Neural progenitor cell (in vitro differentiated cells): ENCODE measurements at regions not wholly inside any gene's neighbourhood (a gene's known extent, or its start where the extent isn't known, plus 50 kb on each side); places are given as distances from the start of the nearest gene placed in this dataset.

Experiments
- DNase-seq: peaks from one replicate; pipeline ENCODE4 v3.0.0-alpha.2; 2016; ENCODE audit warnings: low spot score
- H2AFZ ChIP-seq: fragments of 200-600 bp; sonication (generic); replicated peaks from 2 replicates; pipeline ENCODE4 v1.6.1; 2016; ENCODE audit warnings: antibody characterized with exemption
- H3F3A ChIP-seq: fragments of 200-600 bp; sonication (generic); 2 replicates; pipeline ENCODE4 v1.6.1; 2016; ENCODE audit warnings: antibody characterized with exemption, low read depth
- H3K27ac ChIP-seq: fragments of 200-600 bp; sonication (generic); 2 replicates; pipeline ENCODE4 v1.5.1; 2016; ENCODE audit warnings: mild to moderate bottlenecking
- H3K27me3 ChIP-seq: fragments of 200-600 bp; sonication (generic); 2 replicates; pipeline ENCODE4 v1.6.1; 2016; ENCODE audit warnings: mild to moderate bottlenecking, moderate library complexity
- H3K36me3 ChIP-seq: fragments of 200-600 bp; sonication (generic); 2 replicates; pipeline ENCODE4 v1.5.1; 2016
- H3K4me1 ChIP-seq: fragments of 200-600 bp; sonication (generic); 2 replicates; pipeline ENCODE4 v1.6.1; 2016; ENCODE audit warnings: mixed run types
- H3K4me2 ChIP-seq: fragments of 200-600 bp; sonication (generic); 2 replicates; pipeline ENCODE4 v1.6.1; 2016
- H3K4me3 ChIP-seq: fragments of 200-600 bp; sonication (generic); 2 replicates; pipeline ENCODE4 v1.5.1; 2016
- H3K79me2 ChIP-seq: fragments of 200-600 bp; sonication (generic); 2 replicates; pipeline ENCODE4 v1.6.1; 2016; ENCODE audit warnings: low read depth
- H3K9ac ChIP-seq: fragments of 200-600 bp; sonication (generic); 2 replicates; pipeline ENCODE4 v1.6.1; 2016
- H3K9me3 ChIP-seq: fragments of 200-600 bp; sonication (generic); 2 replicates; pipeline ENCODE4 v1.5.1; 2016; ENCODE audit warnings: low read depth
- H4K20me1 ChIP-seq: fragments of 200-600 bp; sonication (generic); 2 replicates; pipeline ENCODE4 v1.6.1; 2016; ENCODE audit warnings: low read depth
- H3K27ac Mint-ChIP-seq: 3 replicates; pipeline ENCODE4 v1.8.0; 2021; ENCODE audit warnings: mixed read lengths
- H3K27me3 Mint-ChIP-seq: 2 replicates; pipeline ENCODE4 v1.8.0; 2022; ENCODE audit warnings: low read depth, mild to moderate bottlenecking, inconsistent platforms, moderate library complexity, mixed read lengths; ENCODE audit not compliant: insufficient read depth
- H3K36me3 Mint-ChIP-seq: 3 replicates; pipeline ENCODE4 v1.8.0; 2021; ENCODE audit warnings: mixed read lengths
- H3K4me1 Mint-ChIP-seq: 3 replicates; pipeline ENCODE4 v1.8.0; 2021; ENCODE audit warnings: mixed read lengths
- H3K4me3 Mint-ChIP-seq: 3 replicates; pipeline ENCODE4 v1.8.0; 2021; ENCODE audit warnings: mild to moderate bottlenecking, moderate library complexity, mixed read lengths
- H3K9me3 Mint-ChIP-seq: 3 replicates; pipeline ENCODE4 v1.8.0; 2020; ENCODE audit warnings: mixed read lengths
- CTCF ChIP-seq: fragments of 200-600 bp; sonication (generic); IDR thresholded peaks from 2 replicates; pipeline ENCODE4 v1.5.1; 2017; ENCODE audit warnings: antibody characterized with exemption, mild to moderate bottlenecking
- EZH2 ChIP-seq: fragments of 200-600 bp; sonication (generic); IDR thresholded peaks from 2 replicates; pipeline ENCODE4 v1.6.1; 2017; ENCODE audit warnings: antibody characterized with exemption, mild to moderate bottlenecking, moderate library complexity
- EZH2phosphoT487 ChIP-seq: fragments of 200-600 bp; sonication (generic); IDR thresholded peaks from 2 replicates; pipeline ENCODE4 v1.6.1; 2017; ENCODE audit warnings: antibody characterized with exemption

- Histone ChIP-seq H3K4me3 (no peak overlapping the region), H3K27me3 (no peaks in the 10 kb centered on the region), H3K9ac (no peak overlapping the region), H4K20me1 (no peaks in the 10 kb centered on the region), H3K4me2 (no peak overlapping the region), H3K9me3 (no peaks in the 10 kb centered on the region), H3F3A (no peaks in the 10 kb centered on the region), H3K27ac (no peak overlapping the region), H3K4me1 (no peaks in the 10 kb centered on the region), H3K79me2 (no peaks in the 10 kb centered on the region), H2AFZ (no peak overlapping the region), H3K36me3 (no peaks in the 10 kb centered on the region)
- Mint-ChIP-seq H3K27ac (no peak overlapping the region), H3K27me3 (peaks cover 2% of the 10 kb centered on the region), H3K9me3 (no peaks in the 10 kb centered on the region), H3K4me1 (no peaks in the 10 kb centered on the region), H3K36me3 (no peaks in the 10 kb centered on the region), H3K4me3 (no peak overlapping the region)
- TF ChIP-seq CTCF = no peak
- no peak for TF ChIP-seq EZH2phosphoT487
- TF ChIP-seq EZH2 = no peak
- no peak for DNase-seq
Measured at GRCh38 chr4:10773656-10774055, 89.1 kb upstream of the CLNK start.

GRCh38 chr4:10773010-10773409, 88.4 kb upstream of the CLNK start:
- H3K9me3 Mint-ChIP-seq = no peaks in the 10 kb centered on the region
- H3K4me2 ChIP-seq = no peak overlapping the region

GRCh38 chr4:10765386-10765785, 80.8 kb upstream of the CLNK start:
- H3K9me3 ChIP-seq = no peaks in the 10 kb centered on the region
- H3K36me3 Mint-ChIP-seq = no peaks in the 10 kb centered on the region
- H3K27ac Mint-ChIP-seq = no peak overlapping the region
- H3K27me3 Mint-ChIP-seq = peaks cover 6% of the 10 kb centered on the region
- no peaks in the 10 kb centered on the region for H3K36me3 ChIP-seq
- H4K20me1 ChIP-seq = no peaks in the 10 kb centered on the region
- DNase-seq = no peak
- no peak overlapping the region for H3K4me3 Mint-ChIP-seq
- H3K4me1 ChIP-seq = peaks cover 15% of the 10 kb centered on the region
- H3K79me2 ChIP-seq = no peaks in the 10 kb centered on the region
- no peak overlapping the region for H3K4me2 ChIP-seq
- H3F3A ChIP-seq = no peaks in the 10 kb centered on the region
- peaks cover 26% of the 10 kb centered on the region for H3K4me1 Mint-ChIP-seq
- no peak overlapping the region for H3K4me3 ChIP-seq
- no peak overlapping the region for H2AFZ ChIP-seq
- H3K9me3 Mint-ChIP-seq = peaks cover 5% of the 10 kb centered on the region
- H3K27me3 ChIP-seq = no peaks in the 10 kb centered on the region
- no peak overlapping the region for H3K27ac ChIP-seq
- H3K9ac ChIP-seq = no peak overlapping the region
- TF ChIP-seq EZH2 (no peak), CTCF (no peak), EZH2phosphoT487 (no peak)

More at GRCh38 chr4:10773010-10773409, 88.4 kb upstream of the CLNK start:
- Histone ChIP-seq H3K27me3 (no peaks in the 10 kb centered on the region), H3K36me3 (no peaks in the 10 kb centered on the region), H3K4me1 (no peaks in the 10 kb centered on the region), H4K20me1 (no peaks in the 10 kb centered on the region), H3F3A (no peaks in the 10 kb centered on the region), H3K4me3 (no peak overlapping the region), H3K27ac (no peak overlapping the region), H3K9me3 (no peaks in the 10 kb centered on the region), H3K79me2 (no peaks in the 10 kb centered on the region), H3K9ac (no peak overlapping the region), H2AFZ (no peak overlapping the region)
- H3K4me3 Mint-ChIP-seq = no peak overlapping the region
- TF ChIP-seq EZH2 = no peak
- DNase-seq = no peak
- H3K4me1 Mint-ChIP-seq = no peaks in the 10 kb centered on the region
- no peaks in the 10 kb centered on the region for H3K36me3 Mint-ChIP-seq
- peaks cover 2% of the 10 kb centered on the region for H3K27me3 Mint-ChIP-seq
- H3K27ac Mint-ChIP-seq = no peak overlapping the region

- Histone ChIP-seq H3K4me2 (no peak overlapping the region), H3K4me1 (peaks cover 15% of the 10 kb centered on the region), H3K27ac (no peak overlapping the region), H3K9me3 (no peaks in the 10 kb centered on the region), H3K4me3 (no peak overlapping the region), H3K9ac (no peak overlapping the region), H3F3A (no peaks in the 10 kb centered on the region), H4K20me1 (no peaks in the 10 kb centered on the region), H3K79me2 (no peaks in the 10 kb centered on the region), H3K27me3 (no peaks in the 10 kb centered on the region), H3K36me3 (no peaks in the 10 kb centered on the region), H2AFZ (no peak overlapping the region)
- DNase-seq = peak; percentile 47
- Mint-ChIP-seq H3K36me3 (no peaks in the 10 kb centered on the region), H3K27me3 (peaks cover 4% of the 10 kb centered on the region), H3K9me3 (peaks cover 4% of the 10 kb centered on the region), H3K4me1 (peaks cover 29% of the 10 kb centered on the region), H3K4me3 (no peak overlapping the region), H3K27ac (no peak overlapping the region)
- TF ChIP-seq EZH2 (no peak), CTCF (no peak), EZH2phosphoT487 (no peak)
Measured at GRCh38 chr4:10762561-10762960, 78.0 kb upstream of the CLNK start.
